ENCODE measurements at regions not wholly inside any gene's neighbourhood (a gene's known extent, or its start where the extent isn't known, plus 50 kb on each side); places are given as distances from the start of the nearest gene placed in this dataset.

DNA sequence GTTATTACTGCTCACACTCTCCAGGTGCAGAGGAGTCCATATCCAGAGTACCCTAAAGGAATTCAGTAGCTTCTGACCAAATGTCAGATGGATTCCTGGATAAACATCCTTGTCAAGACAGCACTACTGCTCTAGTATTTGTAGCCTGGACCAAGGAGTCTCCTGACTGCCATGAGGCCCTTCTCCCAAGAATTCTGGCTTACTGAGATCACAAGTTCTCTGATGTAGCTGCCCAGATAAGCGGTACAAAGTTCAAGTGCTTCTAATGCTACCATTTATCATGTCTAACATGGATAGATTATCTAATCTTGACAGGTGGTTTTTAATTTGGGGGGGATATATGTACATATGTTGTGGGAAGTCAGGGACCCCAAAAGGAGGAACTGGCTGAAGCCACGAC, 196.6 kb upstream of the HMCN1 start:
- TF ChIP-seq, protein P1, sequence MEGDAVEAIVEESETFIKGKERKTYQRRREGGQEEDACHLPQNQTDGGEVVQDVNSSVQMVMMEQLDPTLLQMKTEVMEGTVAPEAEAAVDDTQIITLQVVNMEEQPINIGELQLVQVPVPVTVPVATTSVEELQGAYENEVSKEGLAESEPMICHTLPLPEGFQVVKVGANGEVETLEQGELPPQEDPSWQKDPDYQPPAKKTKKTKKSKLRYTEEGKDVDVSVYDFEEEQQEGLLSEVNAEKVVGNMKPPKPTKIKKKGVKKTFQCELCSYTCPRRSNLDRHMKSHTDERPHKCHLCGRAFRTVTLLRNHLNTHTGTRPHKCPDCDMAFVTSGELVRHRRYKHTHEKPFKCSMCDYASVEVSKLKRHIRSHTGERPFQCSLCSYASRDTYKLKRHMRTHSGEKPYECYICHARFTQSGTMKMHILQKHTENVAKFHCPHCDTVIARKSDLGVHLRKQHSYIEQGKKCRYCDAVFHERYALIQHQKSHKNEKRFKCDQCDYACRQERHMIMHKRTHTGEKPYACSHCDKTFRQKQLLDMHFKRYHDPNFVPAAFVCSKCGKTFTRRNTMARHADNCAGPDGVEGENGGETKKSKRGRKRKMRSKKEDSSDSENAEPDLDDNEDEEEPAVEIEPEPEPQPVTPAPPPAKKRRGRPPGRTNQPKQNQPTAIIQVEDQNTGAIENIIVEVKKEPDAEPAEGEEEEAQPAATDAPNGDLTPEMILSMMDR (IDR thresholded peaks at IDR 0.05) = no peak
- Histone ChIP-seq H3K27me3 (no peaks in the 10 kb centered on the region), H3K9me3 (no peaks in the 10 kb centered on the region), H3K4me1 (ENCODE audit: control insufficient read depth in 1 of 2, insufficient read depth in 1 of 2, low read depth in 1 of 2, low read length in 1 of 2) (peaks cover 0 to 19% of the 10 kb centered on the region in 2 experiments), H3K36me3 (no peaks in the 10 kb centered on the region), H3K27ac (no peak overlapping the region), H3K4me3 (ENCODE audit: low read depth in 1 of 2, low read length in 1 of 2) (no peak overlapping the region)

DNA sequence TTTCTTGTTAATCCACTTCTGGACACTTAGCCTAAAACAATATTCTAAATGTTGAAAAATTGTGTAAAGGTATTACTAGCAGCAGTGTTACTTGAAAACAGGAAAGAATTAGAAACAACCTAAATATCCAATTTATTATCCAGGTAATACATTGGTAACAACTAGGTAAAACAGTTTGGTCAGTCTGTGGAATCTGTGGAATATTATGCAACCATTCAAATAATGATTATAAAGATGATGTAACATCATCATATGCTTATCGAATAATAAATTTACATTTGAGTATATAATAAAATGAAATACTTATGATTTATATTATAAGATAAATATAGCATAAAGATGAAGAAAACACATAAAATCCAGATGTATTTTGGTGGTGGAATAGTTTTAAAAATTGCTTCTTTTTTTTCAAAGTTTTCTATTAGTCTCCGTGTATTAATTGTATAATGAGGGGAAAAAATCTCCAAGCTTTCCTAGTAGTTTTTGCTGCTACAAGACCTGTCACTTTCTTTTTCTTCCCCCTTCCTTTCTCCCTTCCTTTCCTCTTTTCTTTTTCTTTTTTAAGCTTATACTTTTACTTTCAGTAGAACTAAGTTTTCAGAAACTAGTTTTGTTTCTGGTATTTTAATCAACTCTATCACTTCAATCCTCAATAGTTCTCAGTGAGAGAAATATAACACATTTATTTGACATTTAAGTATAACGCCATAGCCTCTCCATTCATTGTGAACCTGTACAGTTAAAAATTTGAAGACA, 197.8 kb upstream of the HMCN1 start:
- H3K4me1 ChIP-seq (ENCODE audit: control insufficient read depth in 1 of 2, insufficient read depth in 1 of 2, low read depth in 1 of 2, low read length in 1 of 2) = peaks cover 0 to 19% of the 10 kb centered on the region in 2 experiments
- H3K36me3 ChIP-seq = no peaks in the 10 kb centered on the region
- H3K9me3 ChIP-seq = no peaks in the 10 kb centered on the region
- H3K27me3 ChIP-seq = no peaks in the 10 kb centered on the region
- no peak overlapping the region for H3K27ac ChIP-seq
- TF ChIP-seq, protein P1 (IDR thresholded peaks at IDR 0.05) = no peak
- H3K4me3 ChIP-seq (ENCODE audit: low read depth in 1 of 2, low read length in 1 of 2) = no peak overlapping the region

DNA sequence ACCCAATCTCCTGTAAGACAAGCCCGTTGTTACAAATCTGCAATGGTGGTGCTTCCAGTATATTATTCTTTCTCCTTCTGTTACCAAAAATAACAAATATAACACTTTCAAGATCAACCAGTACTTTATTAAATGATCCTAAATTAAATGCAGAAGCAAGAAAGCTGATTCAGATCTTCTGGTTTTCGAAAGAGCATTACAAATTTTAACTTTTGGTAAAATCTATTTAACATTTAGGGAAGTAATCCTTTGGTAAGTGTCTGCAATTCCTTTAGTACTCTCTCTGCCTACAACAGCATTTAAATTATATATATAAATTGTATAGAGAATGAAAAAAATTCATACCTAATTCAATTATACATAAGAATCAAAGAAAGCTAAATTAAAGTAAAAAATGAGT, 198.6 kb upstream of the HMCN1 start:
- H3K4me3 ChIP-seq (ENCODE audit: low read depth in 1 of 2, low read length in 1 of 2) = no peak overlapping the region
- H3K4me1 ChIP-seq (ENCODE audit: control insufficient read depth in 1 of 2, insufficient read depth in 1 of 2, low read depth in 1 of 2, low read length in 1 of 2) = peaks cover 0 to 19% of the 10 kb centered on the region in 2 experiments
- H3K36me3 ChIP-seq = no peaks in the 10 kb centered on the region
- no peaks in the 10 kb centered on the region for H3K9me3 ChIP-seq
- H3K27me3 ChIP-seq = no peaks in the 10 kb centered on the region
- TF ChIP-seq, protein P1 (IDR thresholded peaks at IDR 0.05) = no peak
- H3K27ac ChIP-seq = no peak overlapping the region

DNA sequence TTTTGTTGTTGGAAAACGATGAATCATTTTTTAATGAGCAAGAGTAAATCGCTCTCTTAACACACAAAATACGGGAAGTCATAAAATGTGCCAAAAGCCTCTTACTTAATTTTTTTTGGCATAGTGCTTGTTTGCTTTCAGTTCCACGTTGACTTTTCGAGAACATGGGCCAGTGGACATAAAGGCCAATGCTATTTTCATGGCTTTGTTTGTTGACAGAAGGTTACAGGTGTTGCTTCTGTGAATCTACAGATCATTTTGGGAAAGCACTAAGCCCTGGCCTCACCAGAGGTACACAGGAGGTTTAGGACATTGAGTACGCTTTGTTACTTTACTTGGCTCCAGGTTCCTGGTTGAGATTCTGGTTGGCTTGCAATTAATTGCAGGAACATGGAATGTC, 199.4 kb upstream of the HMCN1 start:
- H3K27me3 ChIP-seq = no peaks in the 10 kb centered on the region
- peak overlapping the region; percentile 58 for H3K27ac ChIP-seq
- no peak overlapping the region for H3K4me3 ChIP-seq (ENCODE audit: low read depth in 1 of 2, low read length in 1 of 2)
- H3K4me1 ChIP-seq (ENCODE audit: control insufficient read depth in 1 of 2, insufficient read depth in 1 of 2, low read depth in 1 of 2, low read length in 1 of 2) = peaks cover 0 to 19% of the 10 kb centered on the region in 2 experiments
- no peaks in the 10 kb centered on the region for H3K9me3 ChIP-seq
- H3K36me3 ChIP-seq = no peaks in the 10 kb centered on the region
- TF ChIP-seq, protein P1 (IDR thresholded peaks at IDR 0.05) = no peak

DNA sequence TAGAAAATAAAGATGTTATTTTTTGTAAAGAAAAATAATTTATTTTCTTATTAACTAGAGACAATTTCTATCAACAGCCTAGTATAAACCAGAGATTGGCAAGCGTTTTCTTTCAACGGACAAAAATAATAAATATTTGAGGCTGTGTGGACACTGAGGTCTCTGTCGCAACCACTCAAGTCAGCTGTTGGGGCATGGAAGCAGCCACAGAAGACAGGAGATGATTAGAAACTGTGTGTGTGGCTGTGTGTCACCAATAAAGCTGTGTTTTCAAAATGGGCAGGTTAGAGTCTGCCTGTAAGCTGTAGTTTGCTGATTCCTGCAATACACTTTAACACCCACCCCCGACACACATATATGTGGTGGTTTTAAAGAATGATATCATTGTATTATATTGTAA, 200.6 kb upstream of the HMCN1 start:
- Histone ChIP-seq H3K4me3 (ENCODE audit: low read depth in 1 of 2, low read length in 1 of 2) (no peak overlapping the region), H3K4me1 (ENCODE audit: control insufficient read depth in 1 of 2, insufficient read depth in 1 of 2, low read depth in 1 of 2, low read length in 1 of 2) (peaks cover 0 to 19% of the 10 kb centered on the region in 2 experiments), H3K36me3 (no peaks in the 10 kb centered on the region), H3K27ac (no peak overlapping the region), H3K9me3 (no peaks in the 10 kb centered on the region), H3K27me3 (no peaks in the 10 kb centered on the region)
- TF ChIP-seq, protein P1 (IDR thresholded peaks at IDR 0.05) = no peak
